Midbrain (tissue), 1 donor: ENCODE measurements at regions not wholly inside any gene's neighbourhood (a gene's known extent, or its start where the extent isn't known, plus 50 kb on each side); places are given as distances from the start of the nearest gene placed in this dataset.

Source experiments
- DNase-seq: peaks from one replicate; lab custom pipeline; 2025; lab: John Stamatoyannopoulos, UW

DNA sequence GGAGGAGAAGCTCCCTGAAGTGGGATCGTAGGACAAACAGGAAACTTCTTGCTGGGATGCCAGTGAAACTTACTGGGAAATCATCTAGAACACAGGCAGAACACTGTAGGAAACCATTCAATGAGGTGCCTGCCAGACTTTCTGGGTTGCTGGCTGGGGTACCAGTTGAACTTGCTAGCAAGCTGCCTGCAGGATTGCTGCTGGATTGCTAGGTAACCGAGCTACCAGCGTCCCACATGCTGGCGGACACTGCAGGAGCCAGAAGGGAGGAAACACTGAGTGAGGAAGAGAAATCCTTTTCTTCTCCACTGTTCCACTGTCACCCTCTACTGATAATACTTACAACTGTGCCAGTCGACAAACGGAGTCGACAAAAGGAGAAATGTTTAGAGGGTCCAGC, 91.3 kb upstream of the SLC35B3 start:
- DNase-seq = peak; percentile 12

GRCh38 chr6:8525370-8525769, 90.0 kb upstream of the SLC35B3 start:
- no peak for DNase-seq

DNA sequence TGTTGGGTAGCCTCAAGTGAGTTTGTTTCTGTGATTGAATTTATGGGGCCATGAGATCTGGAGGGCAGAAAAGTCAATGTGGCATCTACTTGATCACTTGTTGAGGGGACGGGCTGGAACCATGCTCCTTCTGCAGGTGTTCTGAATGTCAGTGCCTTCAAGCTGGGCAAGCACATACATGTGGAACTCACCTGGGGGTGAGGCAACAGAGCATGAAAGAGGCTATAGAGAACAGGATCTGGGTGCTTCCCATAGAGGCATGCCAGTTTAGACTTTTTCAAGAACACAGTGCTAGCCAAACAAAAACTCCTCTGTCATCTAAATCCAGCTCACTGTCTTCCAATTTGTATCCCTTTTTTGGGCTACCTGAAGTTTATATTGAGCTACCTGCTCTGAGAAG, 77.8 kb upstream of the SLC35B3 start:
- DNase-seq = no peak

DNA sequence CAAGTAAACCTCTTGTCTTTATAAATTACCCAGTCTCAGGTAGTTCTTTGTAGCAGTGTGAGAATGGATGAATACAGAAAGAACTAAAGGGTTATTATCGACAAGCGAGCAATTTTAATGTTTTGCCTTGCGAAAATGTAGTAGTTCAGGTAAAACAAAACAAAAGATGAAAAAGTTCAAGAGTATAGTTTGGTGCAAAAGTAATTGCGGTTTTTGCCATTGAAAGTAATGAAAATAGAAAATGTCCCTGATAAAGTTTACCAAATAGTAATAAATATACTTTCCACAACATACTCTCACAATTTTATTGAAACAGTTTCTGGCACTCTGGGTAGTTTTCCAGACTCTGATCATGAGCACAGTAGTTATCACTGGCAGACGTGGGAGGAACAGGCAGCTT, 71.9 kb upstream of the SLC35B3 start:
- DNase-seq = no peak

GRCh38 chr6:8506126-8506525, 70.8 kb upstream of the SLC35B3 start:
- no peak for DNase-seq

DNA sequence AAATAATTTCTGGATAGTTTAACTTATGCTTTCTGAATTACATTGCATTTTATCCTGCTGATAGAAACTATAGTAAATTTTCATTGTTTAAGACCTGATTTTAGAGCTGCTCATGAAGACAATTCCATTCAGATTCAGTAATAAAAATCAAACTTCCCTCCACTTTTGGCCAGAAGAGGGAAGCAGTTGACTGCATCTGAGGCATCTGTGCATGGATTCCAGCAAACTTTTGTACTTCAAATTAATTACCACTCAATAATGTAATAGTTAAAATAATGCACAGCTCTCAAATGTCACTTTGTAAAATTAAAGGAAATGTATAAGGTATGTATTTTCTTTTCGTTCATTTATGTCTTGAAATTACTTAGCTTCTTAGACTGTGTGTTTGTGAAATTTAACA, 64.2 kb upstream of the SLC35B3 start:
- DNase-seq = no peak

DNA sequence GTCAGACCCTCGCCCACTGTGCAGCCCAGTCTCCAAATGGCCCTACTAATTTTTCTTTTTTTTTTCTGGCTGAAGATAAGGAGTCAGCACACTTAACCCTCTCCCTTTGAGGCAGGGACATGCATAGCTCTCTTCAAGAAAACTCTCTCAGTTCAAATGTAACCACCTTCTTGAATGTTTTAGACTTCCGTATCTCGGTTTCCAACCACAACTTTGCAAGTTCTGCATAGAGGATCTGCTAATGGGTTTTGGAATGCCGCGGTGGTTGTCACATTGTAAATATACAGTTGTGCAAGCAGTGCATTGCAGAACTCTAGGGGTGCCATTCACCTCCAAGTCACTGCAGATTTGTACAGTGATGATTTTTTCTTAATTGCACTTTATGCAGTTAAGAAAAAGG, 59.4 kb upstream of the SLC35B3 start:
- no peak for DNase-seq

GRCh38 chr6:8492536-8493133, 57.3 kb upstream of the SLC35B3 start:
- DNase-seq = no peak
